HepG2 (cell line): ENCODE measurements at regions not wholly inside any gene's neighbourhood (a gene's known extent, or its start where the extent isn't known, plus 50 kb on each side); places are given as distances from the start of the nearest gene placed in this dataset.

ENCODE experiments used
- ARHGAP35 ChIP-seq: sonication (generic); formaldehyde crosslinking; IDR thresholded peaks from 2 replicates; pipeline ENCODE4 v1.9.0; 2022; ENCODE audit warnings: mild to moderate bottlenecking, inconsistent platforms, moderate library complexity, missing genetic modification reagents, borderline replicate concordance
- FOXK2 ChIP-seq: fragments of 450-650 bp; IDR thresholded peaks from 2 replicates; pipeline ENCODE4 v1.6.1; 2016
- GATAD1 ChIP-seq: IDR thresholded peaks from 2 replicates; pipeline ENCODE4 v1.6.1; 2016; ENCODE audit warnings: missing genetic modification reagents, missing compliant biosample characterization
- NR3C1 ChIP-seq: sonication (generic); formaldehyde crosslinking; IDR thresholded peaks from 2 replicates; pipeline ENCODE4 v1.4.0; 2020; ENCODE audit warnings: missing genetic modification reagents
- TP53 ChIP-seq: sonication (generic); formaldehyde crosslinking; conservative IDR thresholded peaks from 2 replicates; pipeline ENCODE4 v1.4.0; 2020; ENCODE audit warnings: missing genetic modification reagents
- ZNF274 ChIP-seq: sonication (generic); formaldehyde crosslinking; IDR thresholded peaks from 2 replicates; pipeline ENCODE4 v1.5.1; 2020; ENCODE audit warnings: mild to moderate bottlenecking, missing genetic modification reagents
- ZNF570 ChIP-seq: sonication (generic); formaldehyde crosslinking; IDR thresholded peaks from 2 replicates; pipeline ENCODE4 v1.4.0; 2020; ENCODE audit warnings: mild to moderate bottlenecking, missing genetic modification reagents, borderline replicate concordance
- TF ChIP-seq, protein P1 (sequence below): IDR thresholded peaks from 2 replicates; pipeline ENCODE4 v1.6.1; 2012; ENCODE audit warnings: inconsistent platforms
- TF ChIP-seq, protein P2 (sequence below): sonication (generic); formaldehyde crosslinking; IDR thresholded peaks from 2 replicates; pipeline ENCODE4 v1.4.0; 2020; ENCODE audit warnings: missing genetic modification reagents, borderline replicate concordance

DNA sequence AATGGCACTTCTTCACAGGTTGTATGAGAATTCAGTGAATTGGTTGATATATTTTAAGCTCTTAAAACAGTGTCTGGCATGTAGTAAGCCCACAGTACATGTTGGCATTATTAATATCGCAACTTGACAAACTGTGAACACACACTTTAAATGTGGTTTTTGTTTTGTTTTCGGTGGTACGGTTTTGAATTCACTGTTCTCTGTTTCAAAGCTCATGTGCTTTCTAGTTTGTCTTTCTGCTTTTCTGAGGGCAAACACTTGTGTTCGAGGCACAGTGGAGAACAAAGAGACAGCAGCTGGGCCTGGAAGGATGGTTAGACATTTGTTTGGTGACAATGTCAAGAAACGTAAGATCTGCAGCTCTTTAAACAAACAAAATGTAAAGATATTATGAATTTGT lies 276.5 kb upstream of the MC4R start:
- TF ChIP-seq GATAD1 (CRISPR knock-in tag): no peak
- no peak for TF ChIP-seq NR3C1 (CRISPR knock-in tag)
- TF ChIP-seq TP53: no peak
- no peak for TF ChIP-seq ZNF570 (CRISPR knock-in tag)
- no peak for TF ChIP-seq ZNF274 (CRISPR knock-in tag)
- TF ChIP-seq FOXK2: no peak
- TF ChIP-seq, protein P1, sequence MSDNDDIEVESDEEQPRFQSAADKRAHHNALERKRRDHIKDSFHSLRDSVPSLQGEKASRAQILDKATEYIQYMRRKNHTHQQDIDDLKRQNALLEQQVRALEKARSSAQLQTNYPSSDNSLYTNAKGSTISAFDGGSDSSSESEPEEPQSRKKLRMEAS: no peak
- TF ChIP-seq, protein P2, sequence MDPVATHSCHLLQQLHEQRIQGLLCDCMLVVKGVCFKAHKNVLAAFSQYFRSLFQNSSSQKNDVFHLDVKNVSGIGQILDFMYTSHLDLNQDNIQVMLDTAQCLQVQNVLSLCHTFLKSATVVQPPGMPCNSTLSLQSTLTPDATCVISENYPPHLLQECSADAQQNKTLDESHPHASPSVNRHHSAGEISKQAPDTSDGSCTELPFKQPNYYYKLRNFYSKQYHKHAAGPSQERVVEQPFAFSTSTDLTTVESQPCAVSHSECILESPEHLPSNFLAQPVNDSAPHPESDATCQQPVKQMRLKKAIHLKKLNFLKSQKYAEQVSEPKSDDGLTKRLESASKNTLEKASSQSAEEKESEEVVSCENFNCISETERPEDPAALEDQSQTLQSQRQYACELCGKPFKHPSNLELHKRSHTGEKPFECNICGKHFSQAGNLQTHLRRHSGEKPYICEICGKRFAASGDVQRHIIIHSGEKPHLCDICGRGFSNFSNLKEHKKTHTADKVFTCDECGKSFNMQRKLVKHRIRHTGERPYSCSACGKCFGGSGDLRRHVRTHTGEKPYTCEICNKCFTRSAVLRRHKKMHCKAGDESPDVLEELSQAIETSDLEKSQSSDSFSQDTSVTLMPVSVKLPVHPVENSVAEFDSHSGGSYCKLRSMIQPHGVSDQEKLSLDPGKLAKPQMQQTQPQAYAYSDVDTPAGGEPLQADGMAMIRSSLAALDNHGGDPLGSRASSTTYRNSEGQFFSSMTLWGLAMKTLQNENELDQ (CRISPR knock-in tag): no peak
- no peak for TF ChIP-seq ARHGAP35 (CRISPR knock-in tag)
